ENCODE measurements at regions not wholly inside any gene's neighbourhood (a gene's known extent, or its start where the extent isn't known, plus 50 kb on each side); places are given as distances from the start of the nearest gene placed in this dataset.

- FAIRE-seq = no peak
- no peak for DNase-seq (ENCODE audit: insufficient read length)
- TF ChIP-seq TAF1 (IDR thresholded peaks at IDR 0.05; ENCODE audit: borderline replicate concordance, low read depth, low read length) (no peak), POLR2AphosphoS5 (IDR thresholded peaks at IDR 0.05; ENCODE audit: low read depth, low read length) (no peak), POLR2A (IDR thresholded peaks at IDR 0.05; ENCODE audit: low read depth, low read length) (no peak)
These were observed 51.4 kb upstream of the DIO3 start for GRCh38 chr14:101509730-101510371.

GRCh38 chr14:101511199-101511598 is 50.1 kb upstream of the DIO3 start:
- DNase-seq (ENCODE audit: insufficient read length) (no peak), FAIRE-seq (no peak)

More at GRCh38 chr14:101511199-101511598, 50.1 kb upstream of the DIO3 start:
- TF ChIP-seq POLR2A (IDR thresholded peaks at IDR 0.05; ENCODE audit: low read depth, low read length) (no peak), TAF1 (IDR thresholded peaks at IDR 0.05; ENCODE audit: borderline replicate concordance, low read depth, low read length) (no peak), POLR2AphosphoS5 (IDR thresholded peaks at IDR 0.05; ENCODE audit: low read depth, low read length) (no peak)

Measured in GM12892 (cell line).